SK-N-MC (cell line): ENCODE measurements at regions not wholly inside any gene's neighbourhood (a gene's known extent, or its start where the extent isn't known, plus 50 kb on each side); places are given as distances from the start of the nearest gene placed in this dataset.

Source experiments
- EZH2 ChIP-seq: fragments of 200-600 bp; sonication (generic); IDR thresholded peaks from one replicate; pipeline ENCODE4 v1.6.1; 2017; ENCODE audit warnings: antibody characterized with exemption
- POLR2AphosphoS5 ChIP-seq: IDR thresholded peaks from 2 replicates; pipeline ENCODE4 v1.6.1; 2012; ENCODE audit warnings: mild to moderate bottlenecking, low read depth, low read length, borderline replicate concordance

DNA sequence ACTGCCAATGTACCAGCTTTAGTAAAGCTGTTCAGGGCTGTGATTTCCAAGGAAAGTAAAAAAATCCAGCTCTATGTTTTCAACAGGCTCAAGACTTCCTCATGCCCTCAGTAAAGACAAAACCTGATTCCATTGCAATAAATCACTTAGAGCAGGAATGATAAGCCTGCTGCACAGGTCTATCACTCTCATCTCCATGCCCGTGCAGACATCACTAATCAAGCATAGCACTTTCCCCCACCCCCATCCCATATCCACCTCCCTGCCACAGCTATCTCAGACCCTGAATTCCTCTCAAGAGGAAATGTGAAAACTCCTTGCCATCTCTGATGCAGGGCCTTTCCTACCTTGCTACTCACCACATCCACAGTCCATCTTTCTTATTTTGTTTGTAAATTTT, 554.9 kb downstream of the MAFB start:
- TF ChIP-seq POLR2AphosphoS5 (no peak), EZH2 (no peak)
